K562 (cell line): ENCODE measurements at regions not wholly inside any gene's neighbourhood (a gene's known extent, or its start where the extent isn't known, plus 50 kb on each side); places are given as distances from the start of the nearest gene placed in this dataset.

Source experiments
- EP300 ChIP-seq: IDR thresholded peaks from 2 replicates; pipeline ENCODE4 v1.6.1; 2012; ENCODE audit warnings: low read length, improper control_type of control experiment
- FOXK1 ChIP-seq: sonication (generic); formaldehyde crosslinking; IDR thresholded peaks from 2 replicates; pipeline ENCODE4 v1.8.0; 2022; ENCODE audit warnings: missing genetic modification reagents, mild to moderate bottlenecking, borderline replicate concordance
- MCM2 ChIP-seq: fragments of 450-650 bp; IDR thresholded peaks from 2 replicates; pipeline ENCODE4 v1.6.1; 2017; ENCODE audit warnings: low read depth, mild to moderate bottlenecking
- NFRKB ChIP-seq: fragments of 450-650 bp; IDR thresholded peaks from 2 replicates; pipeline ENCODE4 v1.6.1; 2016; ENCODE audit warnings: low read depth
- TEAD2 ChIP-seq: fragments of 450-650 bp; IDR thresholded peaks from 2 replicates; pipeline ENCODE4 v1.6.1; 2016; ENCODE audit warnings: missing genetic modification characterization, control low read depth, missing compliant biosample characterization
- USF1 ChIP-seq: sonication (generic); formaldehyde crosslinking; IDR thresholded peaks from 2 replicates; pipeline ENCODE4 v1.9.0; 2022; ENCODE audit warnings: mild to moderate bottlenecking, missing genetic modification reagents
- ZFP36 ChIP-seq: fragments of 150-350 bp; IDR thresholded peaks from 2 replicates; pipeline ENCODE4 v1.6.1; 2018; ENCODE audit warnings: low read length, low read depth; ENCODE audit not compliant: partially characterized antibody
- ZNF77 ChIP-seq: fragments of 250-450 bp; sonication (Bioruptor Pico); IDR thresholded peaks from 2 replicates; pipeline ENCODE4 v1.5.0; 2020
- TF ChIP-seq, protein P1 (sequence below): fragments of 250-450 bp; sonication (Bioruptor Pico); IDR thresholded peaks from 2 replicates; pipeline ENCODE4 v1.4.0; 2020; ENCODE audit warnings: mild to moderate bottlenecking, moderate library complexity
- TF ChIP-seq, protein P2 (sequence below): sonication (generic); formaldehyde crosslinking; IDR thresholded peaks from 2 replicates; pipeline ENCODE4 v1.8.1; 2023; ENCODE audit warnings: mild to moderate bottlenecking, missing genetic modification reagents
- TF ChIP-seq, protein P3 (sequence below): sonication (generic); formaldehyde crosslinking; IDR thresholded peaks from 2 replicates; pipeline ENCODE4 v1.8.1; 2022; ENCODE audit warnings: missing genetic modification reagents
- TF ChIP-seq, protein P4 (sequence below): fragments of 450-650 bp; IDR thresholded peaks from 2 replicates; pipeline ENCODE4 v1.6.1; 2018; ENCODE audit not compliant: partially characterized antibody

- peak; percentile 96 for TF ChIP-seq EP300
- no peak for TF ChIP-seq USF1
- peak; percentile 22 for TF ChIP-seq ZFP36
- TF ChIP-seq, protein P1, sequence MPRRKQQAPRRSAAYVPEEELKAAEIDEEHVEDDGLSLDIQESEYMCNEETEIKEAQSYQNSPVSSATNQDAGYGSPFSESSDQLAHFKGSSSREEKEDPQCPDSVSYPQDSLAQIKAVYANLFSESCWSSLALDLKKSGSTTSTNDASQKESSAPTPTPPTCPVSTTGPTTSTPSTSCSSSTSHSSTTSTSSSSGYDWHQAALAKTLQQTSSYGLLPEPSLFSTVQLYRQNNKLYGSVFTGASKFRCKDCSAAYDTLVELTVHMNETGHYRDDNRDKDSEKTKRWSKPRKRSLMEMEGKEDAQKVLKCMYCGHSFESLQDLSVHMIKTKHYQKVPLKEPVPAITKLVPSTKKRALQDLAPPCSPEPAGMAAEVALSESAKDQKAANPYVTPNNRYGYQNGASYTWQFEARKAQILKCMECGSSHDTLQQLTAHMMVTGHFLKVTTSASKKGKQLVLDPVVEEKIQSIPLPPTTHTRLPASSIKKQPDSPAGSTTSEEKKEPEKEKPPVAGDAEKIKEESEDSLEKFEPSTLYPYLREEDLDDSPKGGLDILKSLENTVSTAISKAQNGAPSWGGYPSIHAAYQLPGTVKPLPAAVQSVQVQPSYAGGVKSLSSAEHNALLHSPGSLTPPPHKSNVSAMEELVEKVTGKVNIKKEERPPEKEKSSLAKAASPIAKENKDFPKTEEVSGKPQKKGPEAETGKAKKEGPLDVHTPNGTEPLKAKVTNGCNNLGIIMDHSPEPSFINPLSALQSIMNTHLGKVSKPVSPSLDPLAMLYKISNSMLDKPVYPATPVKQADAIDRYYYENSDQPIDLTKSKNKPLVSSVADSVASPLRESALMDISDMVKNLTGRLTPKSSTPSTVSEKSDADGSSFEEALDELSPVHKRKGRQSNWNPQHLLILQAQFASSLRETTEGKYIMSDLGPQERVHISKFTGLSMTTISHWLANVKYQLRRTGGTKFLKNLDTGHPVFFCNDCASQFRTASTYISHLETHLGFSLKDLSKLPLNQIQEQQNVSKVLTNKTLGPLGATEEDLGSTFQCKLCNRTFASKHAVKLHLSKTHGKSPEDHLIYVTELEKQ, result no peak
- TF ChIP-seq, protein P2, sequence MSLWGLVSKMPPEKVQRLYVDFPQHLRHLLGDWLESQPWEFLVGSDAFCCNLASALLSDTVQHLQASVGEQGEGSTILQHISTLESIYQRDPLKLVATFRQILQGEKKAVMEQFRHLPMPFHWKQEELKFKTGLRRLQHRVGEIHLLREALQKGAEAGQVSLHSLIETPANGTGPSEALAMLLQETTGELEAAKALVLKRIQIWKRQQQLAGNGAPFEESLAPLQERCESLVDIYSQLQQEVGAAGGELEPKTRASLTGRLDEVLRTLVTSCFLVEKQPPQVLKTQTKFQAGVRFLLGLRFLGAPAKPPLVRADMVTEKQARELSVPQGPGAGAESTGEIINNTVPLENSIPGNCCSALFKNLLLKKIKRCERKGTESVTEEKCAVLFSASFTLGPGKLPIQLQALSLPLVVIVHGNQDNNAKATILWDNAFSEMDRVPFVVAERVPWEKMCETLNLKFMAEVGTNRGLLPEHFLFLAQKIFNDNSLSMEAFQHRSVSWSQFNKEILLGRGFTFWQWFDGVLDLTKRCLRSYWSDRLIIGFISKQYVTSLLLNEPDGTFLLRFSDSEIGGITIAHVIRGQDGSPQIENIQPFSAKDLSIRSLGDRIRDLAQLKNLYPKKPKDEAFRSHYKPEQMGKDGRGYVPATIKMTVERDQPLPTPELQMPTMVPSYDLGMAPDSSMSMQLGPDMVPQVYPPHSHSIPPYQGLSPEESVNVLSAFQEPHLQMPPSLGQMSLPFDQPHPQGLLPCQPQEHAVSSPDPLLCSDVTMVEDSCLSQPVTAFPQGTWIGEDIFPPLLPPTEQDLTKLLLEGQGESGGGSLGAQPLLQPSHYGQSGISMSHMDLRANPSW (CRISPR knock-in tag), result no peak
- peak; percentile 39; the same call in 1 of the 2 replicates for TF ChIP-seq TEAD2 (tag)
- TF ChIP-seq, protein P3, sequence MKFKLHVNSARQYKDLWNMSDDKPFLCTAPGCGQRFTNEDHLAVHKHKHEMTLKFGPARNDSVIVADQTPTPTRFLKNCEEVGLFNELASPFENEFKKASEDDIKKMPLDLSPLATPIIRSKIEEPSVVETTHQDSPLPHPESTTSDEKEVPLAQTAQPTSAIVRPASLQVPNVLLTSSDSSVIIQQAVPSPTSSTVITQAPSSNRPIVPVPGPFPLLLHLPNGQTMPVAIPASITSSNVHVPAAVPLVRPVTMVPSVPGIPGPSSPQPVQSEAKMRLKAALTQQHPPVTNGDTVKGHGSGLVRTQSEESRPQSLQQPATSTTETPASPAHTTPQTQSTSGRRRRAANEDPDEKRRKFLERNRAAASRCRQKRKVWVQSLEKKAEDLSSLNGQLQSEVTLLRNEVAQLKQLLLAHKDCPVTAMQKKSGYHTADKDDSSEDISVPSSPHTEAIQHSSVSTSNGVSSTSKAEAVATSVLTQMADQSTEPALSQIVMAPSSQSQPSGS (CRISPR knock-in tag), result no peak
- TF ChIP-seq FOXK1 (CRISPR knock-in tag), result no peak
- TF ChIP-seq ZNF77 (CRISPR knock-in tag), result no peak
- TF ChIP-seq, protein P4, sequence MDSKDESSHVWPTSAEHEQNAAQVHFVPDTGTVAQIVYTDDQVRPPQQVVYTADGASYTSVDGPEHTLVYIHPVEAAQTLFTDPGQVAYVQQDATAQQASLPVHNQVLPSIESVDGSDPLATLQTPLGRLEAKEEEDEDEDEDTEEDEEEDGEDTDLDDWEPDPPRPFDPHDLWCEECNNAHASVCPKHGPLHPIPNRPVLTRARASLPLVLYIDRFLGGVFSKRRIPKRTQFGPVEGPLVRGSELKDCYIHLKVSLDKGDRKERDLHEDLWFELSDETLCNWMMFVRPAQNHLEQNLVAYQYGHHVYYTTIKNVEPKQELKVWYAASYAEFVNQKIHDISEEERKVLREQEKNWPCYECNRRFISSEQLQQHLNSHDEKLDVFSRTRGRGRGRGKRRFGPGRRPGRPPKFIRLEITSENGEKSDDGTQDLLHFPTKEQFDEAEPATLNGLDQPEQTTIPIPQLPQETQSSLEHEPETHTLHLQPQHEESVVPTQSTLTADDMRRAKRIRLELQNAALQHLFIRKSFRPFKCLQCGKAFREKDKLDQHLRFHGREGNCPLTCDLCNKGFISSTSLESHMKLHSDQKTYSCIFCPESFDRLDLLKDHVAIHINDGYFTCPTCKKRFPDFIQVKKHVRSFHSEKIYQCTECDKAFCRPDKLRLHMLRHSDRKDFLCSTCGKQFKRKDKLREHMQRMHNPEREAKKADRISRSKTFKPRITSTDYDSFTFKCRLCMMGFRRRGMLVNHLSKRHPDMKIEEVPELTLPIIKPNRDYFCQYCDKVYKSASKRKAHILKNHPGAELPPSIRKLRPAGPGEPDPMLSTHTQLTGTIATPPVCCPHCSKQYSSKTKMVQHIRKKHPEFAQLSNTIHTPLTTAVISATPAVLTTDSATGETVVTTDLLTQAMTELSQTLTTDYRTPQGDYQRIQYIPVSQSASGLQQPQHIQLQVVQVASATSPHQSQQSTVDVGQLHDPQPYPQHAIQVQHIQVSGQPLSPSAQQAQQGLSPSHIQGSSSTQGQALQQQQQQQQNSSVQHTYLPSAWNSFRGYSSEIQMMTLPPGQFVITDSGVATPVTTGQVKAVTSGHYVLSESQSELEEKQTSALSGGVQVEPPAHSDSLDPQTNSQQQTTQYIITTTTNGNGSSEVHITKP, result peak; percentile 54
- TF ChIP-seq NFRKB, result peak; percentile 7; the same call in 1 of the 2 replicates
- TF ChIP-seq MCM2, result no peak
These were observed 294.8 kb upstream of the KLF4 start (continued) for GRCh38 chr9:107784235-107784958.
